ENCODE measurements at regions not wholly inside any gene's neighbourhood (a gene's known extent, or its start where the extent isn't known, plus 50 kb on each side); places are given as distances from the start of the nearest gene placed in this dataset.

DNA sequence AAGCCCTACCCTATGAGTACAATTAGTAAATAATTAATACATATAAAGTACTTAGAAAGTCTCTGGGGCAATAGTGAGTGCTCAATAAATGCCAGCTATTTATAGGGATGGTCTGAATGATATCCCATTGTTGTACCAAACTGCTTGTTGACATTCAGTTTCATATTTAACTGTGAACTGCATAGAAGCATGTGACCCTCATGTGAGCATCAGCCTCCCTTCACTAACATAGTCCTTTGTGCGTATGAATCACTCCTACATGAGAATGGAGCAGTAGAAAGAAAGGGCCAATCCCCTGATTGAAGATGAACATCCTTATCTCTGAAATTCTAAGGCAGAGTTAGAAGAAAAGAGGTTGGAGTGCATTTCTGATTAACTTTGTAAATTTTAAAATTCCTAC, 68.7 kb upstream of the ATP10A start:
- Mint-ChIP-seq H3K27ac (ENCODE audit: low read depth, unreplicated experiment) (no peak overlapping the region), H3K4me1 (ENCODE audit: insufficient read depth, unreplicated experiment) (no peaks in the 10 kb centered on the region), H3K4me3 (ENCODE audit: unreplicated experiment) (no peak overlapping the region), H3K27me3 (ENCODE audit: insufficient read depth, unreplicated experiment) (no peaks in the 10 kb centered on the region), H3K36me3 (ENCODE audit: insufficient read depth, unreplicated experiment) (no peaks in the 10 kb centered on the region), H3K9me3 (ENCODE audit: unreplicated experiment) (peaks cover 38% of the 10 kb centered on the region)
- CTCF ChIA-PET, result no interaction called here
- POLR2A ChIA-PET, result no interaction called here
- intact Hi-C loops (cut with micrococcal nuclease), result no loop called here
- no peak for DNase-seq (ENCODE audit: unreplicated experiment)
- TF ChIP-seq, protein P1, sequence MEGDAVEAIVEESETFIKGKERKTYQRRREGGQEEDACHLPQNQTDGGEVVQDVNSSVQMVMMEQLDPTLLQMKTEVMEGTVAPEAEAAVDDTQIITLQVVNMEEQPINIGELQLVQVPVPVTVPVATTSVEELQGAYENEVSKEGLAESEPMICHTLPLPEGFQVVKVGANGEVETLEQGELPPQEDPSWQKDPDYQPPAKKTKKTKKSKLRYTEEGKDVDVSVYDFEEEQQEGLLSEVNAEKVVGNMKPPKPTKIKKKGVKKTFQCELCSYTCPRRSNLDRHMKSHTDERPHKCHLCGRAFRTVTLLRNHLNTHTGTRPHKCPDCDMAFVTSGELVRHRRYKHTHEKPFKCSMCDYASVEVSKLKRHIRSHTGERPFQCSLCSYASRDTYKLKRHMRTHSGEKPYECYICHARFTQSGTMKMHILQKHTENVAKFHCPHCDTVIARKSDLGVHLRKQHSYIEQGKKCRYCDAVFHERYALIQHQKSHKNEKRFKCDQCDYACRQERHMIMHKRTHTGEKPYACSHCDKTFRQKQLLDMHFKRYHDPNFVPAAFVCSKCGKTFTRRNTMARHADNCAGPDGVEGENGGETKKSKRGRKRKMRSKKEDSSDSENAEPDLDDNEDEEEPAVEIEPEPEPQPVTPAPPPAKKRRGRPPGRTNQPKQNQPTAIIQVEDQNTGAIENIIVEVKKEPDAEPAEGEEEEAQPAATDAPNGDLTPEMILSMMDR (IDR thresholded peaks at IDR 0.05; ENCODE audit: unreplicated experiment), result no peak
- BruUV-seq (replicated peaks), result no TSS peak

DNA sequence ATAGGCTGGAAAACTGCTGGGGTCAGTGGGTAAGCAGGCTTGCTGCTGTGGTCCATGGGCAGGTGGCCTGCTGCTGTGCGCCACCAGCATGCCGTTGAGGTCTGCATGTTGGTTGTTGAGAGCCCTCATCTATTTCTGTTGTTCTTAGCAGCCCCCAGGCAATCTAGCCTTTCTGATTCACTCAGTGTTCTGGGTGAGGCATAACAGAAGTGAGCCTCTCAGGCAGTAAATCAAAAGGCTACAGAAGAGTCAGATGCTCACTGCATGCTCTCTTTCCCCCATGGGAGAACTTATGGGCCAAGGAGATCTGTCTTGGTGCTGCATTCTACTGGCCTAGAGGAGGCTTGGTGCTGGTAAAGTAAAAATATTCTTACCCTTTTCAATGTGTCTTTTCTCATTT, 67.8 kb upstream of the ATP10A start:
- H3K4me3 Mint-ChIP-seq (ENCODE audit: unreplicated experiment), result no peak overlapping the region
- intact Hi-C loops (cut with micrococcal nuclease), result no loop called here
- H3K9me3 Mint-ChIP-seq (ENCODE audit: unreplicated experiment), result peaks cover 38% of the 10 kb centered on the region
- BruUV-seq (replicated peaks), result no TSS peak
- POLR2A ChIA-PET, result no interaction called here
- H3K4me1 Mint-ChIP-seq (ENCODE audit: insufficient read depth, unreplicated experiment), result no peaks in the 10 kb centered on the region
- TF ChIP-seq, protein P1 (IDR thresholded peaks at IDR 0.05; ENCODE audit: unreplicated experiment), result no peak
- CTCF ChIA-PET, result no interaction called here
- no peaks in the 10 kb centered on the region for H3K36me3 Mint-ChIP-seq (ENCODE audit: insufficient read depth, unreplicated experiment)
- H3K27ac Mint-ChIP-seq (ENCODE audit: low read depth, unreplicated experiment), result no peak overlapping the region
- no peak for DNase-seq (ENCODE audit: unreplicated experiment)
- H3K27me3 Mint-ChIP-seq (ENCODE audit: insufficient read depth, unreplicated experiment), result no peaks in the 10 kb centered on the region

Measured in MCF 10A (cell line).